ENCODE measurements at regions not wholly inside any gene's neighbourhood (a gene's known extent, or its start where the extent isn't known, plus 50 kb on each side); places are given as distances from the start of the nearest gene placed in this dataset.

DNA sequence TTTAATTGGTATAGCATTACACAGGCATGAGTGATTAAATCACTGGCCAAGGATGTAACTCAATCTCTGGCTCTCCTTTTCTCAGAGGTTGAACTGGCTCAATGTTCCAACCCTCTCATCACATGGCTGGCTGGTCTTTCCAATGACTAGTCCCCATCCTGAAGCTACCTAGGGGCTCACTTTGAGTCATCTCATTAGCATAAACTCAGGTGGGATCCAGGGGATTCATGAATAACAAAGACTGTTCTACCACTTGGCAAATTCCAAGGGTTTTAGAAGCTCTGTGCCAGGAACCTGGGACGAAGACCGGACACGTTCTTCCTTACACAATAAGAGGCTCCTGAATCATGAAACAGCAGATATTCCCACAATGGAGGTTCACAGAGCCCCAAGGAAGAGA is 145.0 kb upstream of the SPATS2L start:
- no peak for DNase-seq (ENCODE audit: low spot score)
- Histone ChIP-seq H3K27ac (no peak overlapping the region), H3K4me3 (no peak overlapping the region)
- TF ChIP-seq, protein P1, sequence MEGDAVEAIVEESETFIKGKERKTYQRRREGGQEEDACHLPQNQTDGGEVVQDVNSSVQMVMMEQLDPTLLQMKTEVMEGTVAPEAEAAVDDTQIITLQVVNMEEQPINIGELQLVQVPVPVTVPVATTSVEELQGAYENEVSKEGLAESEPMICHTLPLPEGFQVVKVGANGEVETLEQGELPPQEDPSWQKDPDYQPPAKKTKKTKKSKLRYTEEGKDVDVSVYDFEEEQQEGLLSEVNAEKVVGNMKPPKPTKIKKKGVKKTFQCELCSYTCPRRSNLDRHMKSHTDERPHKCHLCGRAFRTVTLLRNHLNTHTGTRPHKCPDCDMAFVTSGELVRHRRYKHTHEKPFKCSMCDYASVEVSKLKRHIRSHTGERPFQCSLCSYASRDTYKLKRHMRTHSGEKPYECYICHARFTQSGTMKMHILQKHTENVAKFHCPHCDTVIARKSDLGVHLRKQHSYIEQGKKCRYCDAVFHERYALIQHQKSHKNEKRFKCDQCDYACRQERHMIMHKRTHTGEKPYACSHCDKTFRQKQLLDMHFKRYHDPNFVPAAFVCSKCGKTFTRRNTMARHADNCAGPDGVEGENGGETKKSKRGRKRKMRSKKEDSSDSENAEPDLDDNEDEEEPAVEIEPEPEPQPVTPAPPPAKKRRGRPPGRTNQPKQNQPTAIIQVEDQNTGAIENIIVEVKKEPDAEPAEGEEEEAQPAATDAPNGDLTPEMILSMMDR (IDR thresholded peaks at IDR 0.05), result no peak

DNA sequence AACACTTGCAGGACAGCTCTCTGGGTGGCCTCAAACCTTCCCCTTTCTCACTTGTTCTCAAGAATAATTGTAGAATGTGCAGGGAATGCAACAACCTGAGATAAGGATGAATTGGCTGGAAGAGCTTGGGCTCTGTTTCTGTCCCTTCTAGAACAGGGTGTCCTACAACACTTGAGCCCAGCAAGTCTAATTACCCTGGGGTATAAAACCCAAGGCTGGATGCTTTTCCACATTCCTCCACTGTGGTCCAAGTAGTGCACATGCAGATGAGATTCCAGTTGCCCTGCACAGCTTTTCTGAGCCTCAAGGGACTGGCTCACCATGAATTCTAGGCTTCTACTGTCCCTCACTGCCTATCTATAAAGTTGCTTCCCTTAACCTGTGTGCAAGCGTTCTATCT is 140.8 kb upstream of the SPATS2L start:
- Histone ChIP-seq H3K27ac (no peak overlapping the region), H3K4me3 (no peak overlapping the region)
- TF ChIP-seq, protein P1 (IDR thresholded peaks at IDR 0.05), result no peak
- no peak for DNase-seq (ENCODE audit: low spot score)

DNA sequence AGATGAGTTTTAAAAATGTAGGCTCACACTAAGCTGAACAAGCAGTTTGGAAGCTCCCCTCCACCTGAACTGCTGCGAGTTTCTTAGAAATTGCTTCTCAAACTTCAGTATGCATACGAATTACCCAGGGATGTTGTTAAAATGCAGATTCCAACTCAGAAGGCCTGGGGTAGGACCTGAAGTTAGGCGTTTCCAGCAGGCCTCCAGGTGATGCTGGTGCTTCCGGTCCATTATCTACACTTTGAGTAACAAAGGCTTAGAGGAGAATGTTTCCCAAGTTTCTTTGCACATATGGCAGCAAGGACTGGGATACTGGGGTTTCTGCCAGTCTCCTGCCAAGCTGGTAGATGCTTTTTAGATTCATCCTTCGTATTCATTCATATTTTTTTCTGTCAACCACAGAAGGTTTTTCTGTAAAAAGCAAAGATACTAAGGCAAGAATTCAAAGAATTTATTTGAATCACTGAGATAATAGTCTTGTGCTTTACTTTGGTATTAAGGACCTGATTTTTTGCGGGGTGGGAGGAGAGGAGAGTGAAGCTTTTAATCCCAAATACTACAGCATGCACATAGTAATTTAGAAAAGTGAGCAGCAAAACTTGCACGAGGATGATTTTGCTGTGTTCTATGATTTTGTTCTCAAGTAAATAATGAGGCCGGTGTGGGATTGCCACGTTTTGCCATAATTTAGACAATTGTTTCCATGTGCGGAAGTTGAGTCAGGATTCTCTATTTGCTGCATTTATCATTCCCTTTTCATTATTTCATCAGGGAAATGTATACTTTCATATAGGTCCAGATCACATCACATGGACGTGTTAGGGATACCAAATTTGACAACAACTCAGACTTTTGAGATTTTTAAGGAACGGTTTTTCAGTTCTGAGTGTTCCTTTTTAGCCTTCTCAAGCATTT is 137.6 kb upstream of the SPATS2L start:
- TF ChIP-seq, protein P1 (IDR thresholded peaks at IDR 0.05), result no peak
- H3K27ac ChIP-seq, result no peak overlapping the region

DNA sequence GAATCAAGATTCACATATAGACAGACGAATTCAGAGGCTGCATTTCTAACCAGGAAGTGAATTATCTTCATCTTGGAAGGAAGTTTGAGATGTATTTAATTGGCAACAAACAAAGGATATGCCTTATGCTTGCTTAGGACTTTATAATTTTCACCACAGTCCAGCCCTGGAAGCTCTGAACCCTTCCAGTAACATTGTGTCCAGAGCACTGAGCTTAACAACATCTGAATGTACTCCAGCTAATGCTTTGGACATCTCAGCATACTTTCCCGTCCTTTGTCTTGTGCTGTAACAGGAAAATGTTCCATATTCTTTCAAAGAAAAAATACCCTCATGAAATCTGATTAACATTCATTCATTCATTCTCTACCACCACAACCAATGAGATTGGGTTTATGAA is 136.3 kb upstream of the SPATS2L start:
- TF ChIP-seq, protein P1 (IDR thresholded peaks at IDR 0.05), result no peak
- Histone ChIP-seq H3K4me3 (no peak overlapping the region), H3K27ac (no peak overlapping the region)
- no peak for DNase-seq (ENCODE audit: low spot score)

More for the DNA sequence above, 137.6 kb upstream of the SPATS2L start:
- no peak for DNase-seq (ENCODE audit: low spot score)
- no peak overlapping the region for H3K4me3 ChIP-seq

DNA sequence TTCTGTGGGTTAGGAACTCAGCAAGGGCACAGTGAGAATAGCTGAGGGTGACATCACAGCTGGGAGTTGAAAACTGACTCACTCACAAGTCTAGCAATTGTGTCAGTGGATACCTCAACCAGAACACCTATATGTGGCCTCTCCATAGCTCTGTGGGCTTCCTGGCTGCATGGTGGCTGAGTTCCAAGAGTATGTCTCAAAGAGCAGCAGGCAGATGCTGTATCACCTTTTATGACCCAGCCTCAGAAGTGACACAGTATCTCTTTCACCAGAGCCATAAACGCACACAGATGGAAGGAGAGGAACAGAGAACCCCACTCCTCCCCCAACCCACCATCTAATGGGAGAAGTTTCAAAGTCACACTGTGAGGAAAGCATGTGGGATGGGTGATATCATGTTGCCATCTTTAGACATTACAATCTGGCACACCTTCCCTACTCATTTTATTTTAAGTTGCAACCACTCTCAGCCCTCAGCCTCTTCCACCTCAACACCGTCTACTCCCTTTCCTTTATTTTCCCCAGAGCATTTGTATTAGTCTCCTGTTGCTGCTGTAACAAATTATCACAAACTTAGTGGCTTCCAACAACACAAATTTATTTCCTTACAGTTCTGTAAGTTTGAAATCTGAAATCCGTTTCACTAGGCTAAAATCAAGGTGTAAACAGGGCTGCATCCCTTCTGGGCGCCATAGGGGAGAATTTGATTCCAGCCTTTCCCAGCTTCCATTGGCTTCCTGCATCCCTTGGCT is 134.6 kb upstream of the SPATS2L start:
- H3K27ac ChIP-seq, result no peak overlapping the region
- H3K4me3 ChIP-seq, result no peak overlapping the region
- DNase-seq (ENCODE audit: low spot score), result no peak
- TF ChIP-seq, protein P1 (IDR thresholded peaks at IDR 0.05), result no peak

DNA sequence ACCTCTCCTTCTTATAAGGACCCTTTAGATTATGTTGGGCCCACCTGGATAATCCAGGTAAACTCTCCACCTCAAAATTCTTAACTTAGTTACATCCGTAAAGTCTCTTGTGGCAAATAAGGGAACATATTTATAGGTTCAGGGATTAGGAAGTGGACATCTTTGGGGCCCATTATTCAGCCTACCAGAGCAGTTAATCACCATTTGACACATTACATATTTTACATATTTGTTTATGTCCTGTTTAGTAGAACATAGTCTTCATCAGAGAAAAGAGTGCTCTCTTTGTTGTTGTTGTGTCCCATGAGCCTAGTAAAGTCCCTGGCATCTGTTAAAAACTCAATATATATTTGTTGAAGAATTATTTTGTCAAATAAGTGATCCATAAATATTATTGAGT is 134.0 kb upstream of the SPATS2L start:
- Histone ChIP-seq H3K27ac (no peak overlapping the region), H3K4me3 (no peak overlapping the region)
- TF ChIP-seq, protein P1 (IDR thresholded peaks at IDR 0.05), result no peak
- DNase-seq (ENCODE audit: low spot score), result no peak
